GM12878 (cell line): ENCODE measurements at regions not wholly inside any gene's neighbourhood (a gene's known extent, or its start where the extent isn't known, plus 50 kb on each side); places are given as distances from the start of the nearest gene placed in this dataset.

Experiments used
- ATAC-seq: fragments of 200-7000 bp; cut with Tn5 transposase; 3 replicates; pipeline ENCODE4 v1.9.1; 2020; ENCODE audit warnings: mild to moderate bottlenecking, moderate library complexity
- BruUV-seq: library from RNA; stranded (reverse); fragments of 400-500 nt; replicated peaks from 2 replicates; lab custom pipeline; 2021; lab: Mats Ljungman, UMichigan
- CTCF ChIA-PET: fragments of 300-600 bp; sonication (Branson Sonifier 250); formaldehyde crosslinking; extraction: SDS; loops from one replicate; lab custom pipeline; 2021; ENCODE audit warnings: inconsistent platforms; lab: Yijun Ruan, JAX
- POLR2A ChIA-PET: fragments of 350-600 bp; formaldehyde crosslinking; extraction: SDS; loops from one replicate; lab custom pipeline; 2021; ENCODE audit warnings: inconsistent platforms; lab: Charles Lee
- RAD21 ChIA-PET: fragments of 300-600 bp; sonication (Branson Sonifier 250); formaldehyde crosslinking; loops from one replicate; lab custom pipeline; 2023; ENCODE audit warnings: antibody characterized with exemption; ENCODE audit not compliant: unreplicated experiment; lab: Charles Lee
- SMC1A ChIA-PET: fragments of 300-600 bp; sonication (Branson Sonifier 250); formaldehyde crosslinking; loops from one replicate; lab custom pipeline; 2023; ENCODE audit not compliant: unreplicated experiment, uncharacterized antibody; lab: Charles Lee
- DNase-seq: peaks from one replicate; pipeline ENCODE4 v3.0.0-alpha.2; 2011; ENCODE audit warnings: low read depth, low spot score
- FAIRE-seq: peaks from 3 replicates; lab custom pipeline; 2011; peaks lifted over from hg19 to GRCh38; lab: Jason Lieb, UNC
- H2AFZ ChIP-seq: 2 replicates; pipeline ENCODE4 v1.6.0; 2011; ENCODE audit warnings: low read depth, low read length, control low read depth; ENCODE audit not compliant: control insufficient read depth
- H3K27ac ChIP-seq: 2 replicates; pipeline ENCODE4 v1.5.1; 2011; ENCODE audit warnings: control low read depth; ENCODE audit not compliant: control insufficient read depth, insufficient read depth
- H3K27me3 ChIP-seq, 2 experiments: replicated peaks in 1 of 2; 2 replicates each; pipeline versions ENCODE4 v1.6.0 to v1.6.1; 2011; ENCODE audit warnings: low read length in 1 of 2; ENCODE audit not compliant: control insufficient read depth in 2 of 2, insufficient read depth in 2 of 2
- H3K36me3 ChIP-seq, 2 experiments: 2 replicates each; pipeline ENCODE4 v1.5.1; 2011; ENCODE audit warnings: low read length in 1 of 2; ENCODE audit not compliant: control insufficient read depth in 2 of 2, insufficient read depth in 2 of 2
- H3K4me1 ChIP-seq: 2 replicates; pipeline ENCODE4 v1.6.1; 2011; ENCODE audit warnings: mild to moderate bottlenecking, low read length, moderate library complexity, mixed read lengths; ENCODE audit not compliant: control insufficient read depth, insufficient read depth
- H3K4me2 ChIP-seq: 2 replicates; pipeline ENCODE4 v1.6.0; 2011; ENCODE audit warnings: control low read depth; ENCODE audit not compliant: control insufficient read depth, insufficient read depth
- H3K4me3 ChIP-seq: fragments of 200-600 bp; sonication (generic); 2 replicates; pipeline ENCODE4 v1.5.1; 2016
- H3K79me2 ChIP-seq: 2 replicates; pipeline ENCODE4 v1.6.0; 2011; ENCODE audit warnings: low read length; ENCODE audit not compliant: control insufficient read depth, insufficient read depth
- H3K9ac ChIP-seq: 2 replicates; pipeline ENCODE4 v1.8.0; 2011; ENCODE audit warnings: low read length, control low read depth, mixed read lengths; ENCODE audit not compliant: control insufficient read depth, insufficient read depth
- H3K9me3 ChIP-seq: replicated peaks from 3 replicates; pipeline ENCODE4 v1.5.1; 2011; ENCODE audit warnings: mild to moderate bottlenecking, low read length; ENCODE audit not compliant: control insufficient read depth, insufficient read depth
- H4K20me1 ChIP-seq: 2 replicates; pipeline ENCODE4 v1.6.0; 2011; ENCODE audit not compliant: control insufficient read depth, insufficient read depth
- ASH2L ChIP-seq: fragments of 300-600, 200-600 bp; sonication (generic); IDR thresholded peaks from 2 replicates; pipeline ENCODE4 v1.6.1; 2017; ENCODE audit warnings: low read depth, mild to moderate bottlenecking, borderline replicate concordance
- BCL11A ChIP-seq: IDR thresholded peaks from 2 replicates; pipeline ENCODE4 v1.6.1; 2011; ENCODE audit warnings: low read depth, low read length
- CTCF ChIP-seq, 3 experiments: IDR thresholded peaks in 2 of 3; conservative IDR thresholded peaks in 1 of 3; 2 replicates each; pipeline ENCODE4 v1.5.1; 2011; ENCODE audit warnings: low read depth in 3 of 3, low read length in 3 of 3, mild to moderate bottlenecking in 3 of 3, control low read depth in 2 of 3, moderate library complexity in 2 of 3, inconsistent platforms in 1 of 3, mixed read lengths in 1 of 3; ENCODE audit not compliant: control insufficient read depth in 2 of 3, insufficient read depth in 1 of 3; ENCODE audit errors: extremely low read depth in 1 of 3
- ETV6 ChIP-seq, 2 experiments: fragments of 450-650 bp in 1 of 2; IDR thresholded peaks in 1 of 2; conservative IDR thresholded peaks in 1 of 2; 2 replicates each; pipeline ENCODE4 v1.6.1; 2014; ENCODE audit warnings: antibody characterized with exemption in 1 of 2, borderline replicate concordance in 1 of 2, low read depth in 1 of 2, mild to moderate bottlenecking in 1 of 2, moderate library complexity in 1 of 2
- FOS ChIP-seq: IDR thresholded peaks from 3 replicates; pipeline ENCODE4 v1.6.1; 2011; ENCODE audit warnings: borderline replicate concordance; ENCODE audit not compliant: insufficient read length; ENCODE audit errors: extremely low read depth
- IRF4 ChIP-seq: IDR thresholded peaks from 2 replicates; pipeline ENCODE4 v1.6.1; 2011; ENCODE audit warnings: low read depth, low read length
- SKIL ChIP-seq: fragments of 450-650 bp; IDR thresholded peaks from 2 replicates; pipeline ENCODE4 v1.6.1; 2017; ENCODE audit warnings: mild to moderate bottlenecking, low read depth, inconsistent platforms; ENCODE audit not compliant: poor library complexity, severe bottlenecking
- ZBTB40 ChIP-seq: fragments of 450-650 bp; IDR thresholded peaks from 2 replicates; pipeline ENCODE4 v1.6.1; 2016; ENCODE audit warnings: mild to moderate bottlenecking, moderate library complexity, borderline replicate concordance
- WGBS: methylation state at CpG from one replicate; pipeline ENCODE4 v1.1.6; 2016; ENCODE audit warnings: low lambda C conversion rate; ENCODE audit not compliant: insufficient replicate concordance, insufficient coverage; ENCODE audit errors: missing lambda C conversion rate; 5-methylcytosine and 5-hydroxymethylcytosine counted together
- in situ Hi-C: fragments of 300-500 bp; cut with MboI; formaldehyde crosslinking; loops from 9 replicates; pipeline ENCODE4 v1.14.3; 2018; ENCODE audit warnings: mixed read lengths
- intact Hi-C: fragments of 100-400 bp; cut with micrococcal nuclease; formaldehyde crosslinking; loops from one replicate; pipeline ENCODE4 v1.14.2; 2022; ENCODE audit not compliant: unreplicated experiment
- TF ChIP-seq, protein P1 (sequence below): fragments of 150-350 bp; IDR thresholded peaks from 2 replicates; pipeline ENCODE4 v1.6.1; 2014; ENCODE audit warnings: mild to moderate bottlenecking, low read depth, low read length

DNA sequence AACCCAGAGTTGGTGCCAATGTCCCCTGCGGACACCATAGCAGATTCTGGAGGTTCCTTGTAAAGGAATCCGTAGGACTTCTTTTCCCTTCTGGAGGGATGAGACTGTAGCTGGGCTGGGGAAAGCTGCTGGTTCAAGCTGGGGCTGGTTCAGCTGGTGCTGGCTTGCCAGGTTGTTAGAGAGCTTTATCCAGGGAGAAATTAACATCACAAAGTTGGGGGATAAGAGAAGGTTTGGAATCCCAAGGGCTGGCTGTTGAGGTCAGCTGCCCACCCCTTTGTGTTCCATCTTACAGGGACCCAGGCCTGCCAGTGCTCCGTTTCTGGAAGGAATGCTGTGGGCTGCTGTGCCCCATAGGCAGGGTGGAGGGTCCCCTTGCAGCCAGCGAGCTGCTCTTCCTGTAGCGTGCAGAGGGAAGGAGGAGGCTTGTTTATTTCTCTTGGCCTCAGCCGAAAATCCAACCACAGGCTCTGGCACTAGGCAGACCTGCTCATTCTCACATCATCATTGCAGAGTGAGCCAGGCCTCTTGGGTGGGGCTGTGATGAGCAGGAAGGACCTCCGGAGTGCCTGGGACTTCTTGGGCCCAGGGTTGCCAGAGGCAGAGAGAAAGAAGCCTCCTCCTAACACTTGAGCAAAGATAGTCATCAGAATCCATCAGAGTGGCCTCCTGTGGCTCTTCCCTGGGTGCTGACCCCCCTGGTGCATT, 251.1 kb downstream of the SEC14L1 start:
- 66% methylated on average over 7 of the region's 7 CpGs for WGBS
- H3K27ac ChIP-seq, result no peak overlapping the region
- peaks cover 0 to 3% of the 10 kb centered on the region in 2 experiments; a peak in 3 of 4 replicates for H3K36me3 ChIP-seq
- DNase-seq (no peak), ATAC-seq (no peak), FAIRE-seq (no peak)
- no peak overlapping the region for H3K9ac ChIP-seq
- peaks cover 18% of the 10 kb centered on the region for H3K4me1 ChIP-seq
- POLR2A ChIA-PET, result no interaction called here
- in situ Hi-C loops, result no loop called here
- CTCF ChIA-PET, result interaction anchor here (1.0 to 2.2 kb wide), 3 partner anchors 9 to 109 kb away, joined by 3 to 9 read pairs (median 5); no protein-coding TSS in a partner anchor
- intact Hi-C loops, result no loop called here
- no peaks in the 10 kb centered on the region for H3K27me3 ChIP-seq
- H4K20me1 ChIP-seq, result no peaks in the 10 kb centered on the region
- SMC1A ChIA-PET, result no interaction called here
- H3K79me2 ChIP-seq, result peaks cover 12% of the 10 kb centered on the region
- no peak overlapping the region for H3K4me3 ChIP-seq
- H3K4me2 ChIP-seq, result no peak overlapping the region
- RAD21 ChIA-PET, result no interaction called here
- no TSS peak for BruUV-seq
- TF ChIP-seq SKIL, result no peak
- TF ChIP-seq BCL11A, result no peak
- TF ChIP-seq, protein P1, sequence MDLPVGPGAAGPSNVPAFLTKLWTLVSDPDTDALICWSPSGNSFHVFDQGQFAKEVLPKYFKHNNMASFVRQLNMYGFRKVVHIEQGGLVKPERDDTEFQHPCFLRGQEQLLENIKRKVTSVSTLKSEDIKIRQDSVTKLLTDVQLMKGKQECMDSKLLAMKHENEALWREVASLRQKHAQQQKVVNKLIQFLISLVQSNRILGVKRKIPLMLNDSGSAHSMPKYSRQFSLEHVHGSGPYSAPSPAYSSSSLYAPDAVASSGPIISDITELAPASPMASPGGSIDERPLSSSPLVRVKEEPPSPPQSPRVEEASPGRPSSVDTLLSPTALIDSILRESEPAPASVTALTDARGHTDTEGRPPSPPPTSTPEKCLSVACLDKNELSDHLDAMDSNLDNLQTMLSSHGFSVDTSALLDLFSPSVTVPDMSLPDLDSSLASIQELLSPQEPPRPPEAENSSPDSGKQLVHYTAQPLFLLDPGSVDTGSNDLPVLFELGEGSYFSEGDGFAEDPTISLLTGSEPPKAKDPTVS, result no peak
- TF ChIP-seq ETV6 (conservative IDR thresholded peaks at IDR 0.05 in 1 of 2, IDR thresholded peaks at IDR 0.05 in 1 of 2; ENCODE audit: borderline replicate concordance in 1 of 2, low read depth in 1 of 2), result no peak
- TF ChIP-seq FOS, result no peak
- no peak for TF ChIP-seq ASH2L
- TF ChIP-seq IRF4, result no peak
- no peak for TF ChIP-seq ZBTB40
- TF ChIP-seq CTCF (IDR thresholded peaks at IDR 0.05 in 2 of 3, conservative IDR thresholded peaks at IDR 0.05 in 1 of 3; ENCODE audit: control insufficient read depth in 2 of 3, extremely low read depth in 1 of 3, insufficient read depth in 1 of 3, low read depth in 3 of 3, low read length in 3 of 3), result no peak
- no peaks in the 10 kb centered on the region for H3K9me3 ChIP-seq
- H2AFZ ChIP-seq, result no peak overlapping the region
